Common myeloid progenitor, CD34-positive (primary cell): ENCODE measurements at regions not wholly inside any gene's neighbourhood (a gene's known extent, or its start where the extent isn't known, plus 50 kb on each side); places are given as distances from the start of the nearest gene placed in this dataset.

Experiments
- CTCF ChIA-PET: fragments of 350-600 bp; sonication (Branson Sonifier 250); formaldehyde crosslinking; loops from one replicate; lab custom pipeline; 2021; ENCODE audit warnings: antibody characterized with exemption; lab: Charles Lee
- POLR2A ChIA-PET: fragments of 350-600 bp; sonication (Branson Sonifier 250); formaldehyde crosslinking; loops from one replicate; lab custom pipeline; 2021; ENCODE audit warnings: antibody characterized with exemption; lab: Charles Lee
- DNase-seq, 3 donors: peaks; one replicate each; pipeline versions ENCODE4 v3.0.0 to v3.0.0-alpha.2; 2013
- H3K27ac ChIP-seq, 2 experiments: 1 replicate in 1 of 2; 2 replicates in 1 of 2; pipeline ENCODE4 v1.7.0; 2013; ENCODE audit warnings: inconsistent platforms in 2 of 2, low read length in 2 of 2, mild to moderate bottlenecking in 2 of 2, low read depth in 1 of 2, moderate library complexity in 1 of 2; ENCODE audit not compliant: severe bottlenecking in 2 of 2, insufficient read depth in 1 of 2, poor library complexity in 1 of 2
- H3K27me3 ChIP-seq, 5 experiments: replicated peaks in 2 of 5; 1 replicate in 3 of 5; 2 replicates in 2 of 5; pipeline versions ENCODE4 v1.6.1 to v1.7.0; 2013; ENCODE audit warnings: low read length in 4 of 5, mild to moderate bottlenecking in 2 of 5, moderate library complexity in 2 of 5, inconsistent platforms in 1 of 5; ENCODE audit not compliant: insufficient read depth in 5 of 5, control insufficient read depth in 4 of 5
- H3K36me3 ChIP-seq, 4 experiments: 1 replicate in 2 of 4; 2 replicates in 2 of 4; pipeline versions ENCODE4 v1.6.1 to v1.7.0; 2013; ENCODE audit warnings: low read length in 3 of 4, control low read depth in 1 of 4, mild to moderate bottlenecking in 1 of 4; ENCODE audit not compliant: control insufficient read depth in 4 of 4, insufficient read depth in 4 of 4
- H3K4me1 ChIP-seq, 4 experiments: 1 replicate in 3 of 4; 2 replicates in 1 of 4; pipeline versions ENCODE4 v1.6.1 to v1.7.1; 2013; ENCODE audit warnings: low read length in 3 of 4, mild to moderate bottlenecking in 3 of 4, control low read depth in 1 of 4, inconsistent platforms in 1 of 4, moderate library complexity in 1 of 4; ENCODE audit not compliant: control insufficient read depth in 4 of 4, insufficient read depth in 4 of 4; ENCODE audit errors: control extremely low read depth in 1 of 4
- H3K4me3 ChIP-seq, 7 experiments: 1 replicate in 4 of 7; 2 replicates in 3 of 7; pipeline versions ENCODE4 v1.5.1 to v1.7.0; 2013; ENCODE audit warnings: mild to moderate bottlenecking in 7 of 7, low read length in 6 of 7, moderate library complexity in 6 of 7, inconsistent platforms in 2 of 7, low read depth in 2 of 7, control low read depth in 1 of 7; ENCODE audit not compliant: insufficient read depth in 4 of 7, control insufficient read depth in 1 of 7; ENCODE audit errors: extremely low read depth in 1 of 7
- H3K9me3 ChIP-seq, 5 experiments: 1 replicate in 4 of 5; 2 replicates in 1 of 5; pipeline versions ENCODE4 v1.6.1 to v1.7.1; 2013; ENCODE audit warnings: low read length in 4 of 5, mild to moderate bottlenecking in 2 of 5, inconsistent platforms in 1 of 5, low read depth in 1 of 5, moderate library complexity in 1 of 5; ENCODE audit not compliant: control insufficient read depth in 4 of 5, insufficient read depth in 2 of 5; ENCODE audit errors: control extremely low read depth in 1 of 5
- WGBS: methylation state at CpG from one replicate; pipeline ENCODE4 v1.1.5; 2013; ENCODE audit not compliant: insufficient coverage; 5-methylcytosine and 5-hydroxymethylcytosine counted together

DNA sequence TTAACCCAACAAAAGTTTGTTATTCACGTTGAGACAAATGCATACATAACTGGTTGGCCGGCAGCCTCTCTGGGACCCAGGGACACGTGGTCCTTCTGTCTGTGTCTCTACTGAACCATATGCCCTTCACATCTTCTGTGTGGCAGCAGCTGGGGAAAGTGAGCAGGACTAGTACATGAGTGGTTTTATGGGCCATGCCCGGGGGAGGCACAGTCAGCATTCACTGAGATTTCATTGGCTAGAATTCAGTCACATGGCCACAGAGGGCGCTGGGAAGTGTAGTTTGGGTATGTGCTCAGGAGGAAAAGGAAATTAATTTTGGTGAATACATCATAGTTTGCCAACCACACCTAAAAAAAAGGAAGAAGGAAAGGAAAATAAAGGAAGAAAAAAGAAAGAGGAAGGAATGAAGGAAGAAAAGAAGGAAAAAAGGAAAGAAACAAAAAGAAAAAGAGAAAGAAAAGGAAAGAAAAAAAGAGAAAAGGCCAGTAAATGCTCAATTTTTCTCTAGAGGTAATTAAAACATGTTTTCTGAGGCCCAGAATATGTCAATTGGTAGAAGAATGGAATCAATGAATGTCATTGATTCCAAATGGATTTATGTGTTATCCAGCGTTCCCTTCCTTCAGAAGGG lies 55.9 kb upstream of the KIRREL3 start:
- WGBS: 83% methylated on average over 5 of the region's 6 CpGs
- Histone ChIP-seq H3K4me3 (no peak overlapping the region), H3K36me3 (no peaks in the 10 kb centered on the region), H3K27ac (no peak overlapping the region), H3K9me3 (peaks cover 0 to 2% (median 0%) of the 10 kb centered on the region in 5 experiments), H3K27me3 (peaks cover 0 to 9% (median 5%) of the 10 kb centered on the region in 5 experiments), H3K4me1 (no peaks in the 10 kb centered on the region)
- DNase-seq: no peak
- POLR2A ChIA-PET: no interaction called here
- CTCF ChIA-PET: no interaction called here

DNA sequence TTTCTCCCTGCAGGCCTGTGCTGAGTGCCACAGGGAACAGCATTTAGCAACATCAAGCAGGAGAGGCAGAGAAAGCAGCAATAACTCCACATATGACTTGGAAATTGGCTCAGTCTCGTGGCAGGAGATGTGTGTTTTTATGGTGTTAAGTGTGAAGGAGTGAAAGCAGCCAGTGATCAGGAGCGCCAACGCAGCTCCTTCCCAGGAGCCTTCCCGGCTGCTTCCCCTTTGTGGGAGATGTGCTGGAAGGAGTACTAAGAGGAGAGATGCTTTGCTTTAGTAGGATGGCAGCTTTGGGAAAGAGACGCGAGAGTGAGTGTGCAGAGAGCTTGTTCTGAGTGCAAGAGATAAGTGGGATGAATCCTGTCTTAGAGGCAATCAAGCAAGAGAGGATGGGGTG lies 54.7 kb upstream of the KIRREL3 start:
- Histone ChIP-seq H3K36me3 (no peaks in the 10 kb centered on the region), H3K9me3 (peaks cover 0 to 2% (median 0%) of the 10 kb centered on the region in 5 experiments), H3K27me3 (peaks cover 0 to 5% (median 2%) of the 10 kb centered on the region in 5 experiments), H3K27ac (no peak overlapping the region), H3K4me3 (no peak overlapping the region), H3K4me1 (no peaks in the 10 kb centered on the region)
- WGBS: 91% methylated on average over 6 of the region's 6 CpGs
- CTCF ChIA-PET: interaction anchor here (0.6 kb wide), 1 partner anchor 91 kb away, joined by 3 read pairs; no protein-coding TSS in a partner anchor
- no peak for DNase-seq
- POLR2A ChIA-PET: no interaction called here

DNA sequence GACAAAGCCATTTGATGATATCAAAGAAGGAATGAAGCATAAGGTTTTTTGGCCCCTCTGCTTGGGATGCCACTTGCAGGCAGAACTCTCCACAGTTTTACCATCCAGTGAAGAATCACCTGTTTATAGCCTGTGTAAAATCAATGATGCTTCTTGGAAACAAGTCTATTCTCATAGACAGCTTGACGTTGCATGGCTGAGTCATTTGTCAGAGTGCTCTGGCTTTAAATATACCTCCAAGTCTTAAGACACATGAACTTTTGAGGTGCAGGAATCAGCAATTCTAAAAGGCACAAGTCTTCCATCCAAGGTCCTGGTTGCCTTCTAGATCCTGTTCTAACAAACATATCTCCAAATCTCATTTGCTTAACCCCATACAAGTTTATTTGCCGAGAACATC lies 53.6 kb upstream of the KIRREL3 start:
- WGBS: 100% methylated on average over 2 of the region's 2 CpGs
- DNase-seq: no peak
- Histone ChIP-seq H3K36me3 (no peaks in the 10 kb centered on the region), H3K27me3 (peaks cover 0 to 2% (median under 1%) of the 10 kb centered on the region in 5 experiments), H3K27ac (no peak overlapping the region), H3K4me1 (no peaks in the 10 kb centered on the region), H3K4me3 (no peak overlapping the region), H3K9me3 (peaks cover 0 to 2% (median 0%) of the 10 kb centered on the region in 5 experiments)
- ChIA-PET CTCF (no interaction called here), POLR2A (no interaction called here)

DNA sequence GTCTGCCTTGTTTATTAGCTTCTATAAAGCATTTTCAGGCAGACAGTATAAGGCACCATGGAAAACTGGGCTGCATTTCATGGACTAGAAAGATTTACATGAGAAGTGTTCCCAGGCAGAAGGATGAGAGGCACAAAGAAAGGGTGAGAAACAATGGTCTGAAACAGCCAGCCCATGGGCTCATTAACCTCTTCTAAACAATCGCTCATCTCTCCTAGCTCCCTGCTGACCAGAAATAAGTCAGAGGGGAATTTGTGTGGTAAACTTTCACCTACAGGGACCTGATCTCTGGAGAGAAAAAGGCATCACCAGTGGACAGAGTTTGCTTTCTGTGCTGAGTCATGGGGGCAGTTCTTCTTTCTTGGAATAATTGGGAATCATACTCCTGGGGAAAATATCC lies 51.8 kb upstream of the KIRREL3 start:
- no peak overlapping the region for H3K4me3 ChIP-seq
- CTCF ChIA-PET: no interaction called here
- H3K4me1 ChIP-seq: no peaks in the 10 kb centered on the region
- H3K27ac ChIP-seq: no peak overlapping the region
- no CpG with 5 or more reads among the region's 1 CpG for WGBS
- no peaks in the 10 kb centered on the region for H3K36me3 ChIP-seq
- DNase-seq: no peak
- H3K27me3 ChIP-seq: peaks cover 0 to 4% (median 2%) of the 10 kb centered on the region in 5 experiments
- peaks cover 0 to 2% (median 0%) of the 10 kb centered on the region in 5 experiments for H3K9me3 ChIP-seq
- POLR2A ChIA-PET: no interaction called here
